Parathyroid adenoma (tissue), 2 donors: ENCODE measurements at regions not wholly inside any gene's neighbourhood (a gene's known extent, or its start where the extent isn't known, plus 50 kb on each side); places are given as distances from the start of the nearest gene placed in this dataset.

Source experiments
- H2AFZ ChIP-seq: fragments of 300-600 bp; sonication (generic); one replicate; pipeline ENCODE4 v1.7.0; 2017; ENCODE audit warnings: antibody characterized with exemption, mild to moderate bottlenecking
- H3K27ac ChIP-seq: fragments of 300-600 bp; sonication (generic); one replicate; pipeline ENCODE4 v1.7.0; 2017
- H3K27me3 ChIP-seq: fragments of 300-600 bp; sonication (generic); one replicate; pipeline ENCODE4 v1.7.0; 2017; ENCODE audit warnings: low read length; ENCODE audit not compliant: control insufficient read depth, insufficient read depth
- H3K36me3 ChIP-seq: fragments of 300-600 bp; sonication (generic); one replicate; pipeline ENCODE4 v1.7.0; 2017; ENCODE audit warnings: low read length; ENCODE audit not compliant: control insufficient read depth, insufficient read depth
- H3K4me1 ChIP-seq: fragments of 300-600 bp; sonication (generic); one replicate; pipeline ENCODE4 v1.7.0; 2017; ENCODE audit warnings: control low read depth
- H3K4me2 ChIP-seq: fragments of 300-600 bp; sonication (generic); one replicate; pipeline ENCODE4 v1.7.0; 2017; ENCODE audit warnings: low read length
- H3K4me3 ChIP-seq: fragments of 300-600 bp; sonication (generic); one replicate; pipeline ENCODE4 v1.7.0; 2017; ENCODE audit warnings: low read depth, low read length
- H3K79me2 ChIP-seq: fragments of 300-600 bp; sonication (generic); one replicate; pipeline ENCODE4 v1.7.0; 2017; ENCODE audit warnings: control low read depth
- H3K9ac ChIP-seq: fragments of 300-600 bp; sonication (generic); one replicate; pipeline ENCODE4 v1.7.0; 2017; ENCODE audit warnings: mild to moderate bottlenecking
- H3K9me3 ChIP-seq: fragments of 300-600 bp; sonication (generic); one replicate; pipeline ENCODE4 v1.7.0; 2017; ENCODE audit warnings: low read length; ENCODE audit not compliant: control insufficient read depth
- TF ChIP-seq, protein P1 (sequence below): fragments of 300-600 bp; sonication (generic); IDR thresholded peaks from one replicate; pipeline ENCODE4 v1.7.0; 2017; ENCODE audit warnings: antibody characterized with exemption, mild to moderate bottlenecking
- donor health status: primary hyperparathyroidism.

DNA sequence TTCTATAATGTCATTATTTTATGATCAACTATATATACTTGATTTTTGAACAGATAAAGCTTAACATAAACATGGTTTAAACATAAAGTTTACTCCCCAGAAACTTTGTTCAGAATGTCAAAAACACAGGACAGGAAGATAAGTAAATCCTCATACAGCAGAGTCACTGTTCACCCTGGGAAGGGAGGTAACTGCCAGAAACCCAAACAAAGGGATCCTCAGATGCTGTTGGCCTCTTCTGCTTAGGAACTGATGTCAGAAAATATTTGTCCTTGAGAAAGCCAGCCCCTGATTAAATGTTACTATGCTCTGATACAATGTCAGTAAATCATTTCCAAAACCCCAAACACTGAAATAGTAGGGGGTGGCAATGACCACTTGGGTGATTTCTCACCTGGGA lies 185.3 kb downstream of the TJP1 start:
- Histone ChIP-seq H3K4me1 (no peaks in the 10 kb centered on the region), H3K4me2 (no peak overlapping the region)
- TF ChIP-seq, protein P1, sequence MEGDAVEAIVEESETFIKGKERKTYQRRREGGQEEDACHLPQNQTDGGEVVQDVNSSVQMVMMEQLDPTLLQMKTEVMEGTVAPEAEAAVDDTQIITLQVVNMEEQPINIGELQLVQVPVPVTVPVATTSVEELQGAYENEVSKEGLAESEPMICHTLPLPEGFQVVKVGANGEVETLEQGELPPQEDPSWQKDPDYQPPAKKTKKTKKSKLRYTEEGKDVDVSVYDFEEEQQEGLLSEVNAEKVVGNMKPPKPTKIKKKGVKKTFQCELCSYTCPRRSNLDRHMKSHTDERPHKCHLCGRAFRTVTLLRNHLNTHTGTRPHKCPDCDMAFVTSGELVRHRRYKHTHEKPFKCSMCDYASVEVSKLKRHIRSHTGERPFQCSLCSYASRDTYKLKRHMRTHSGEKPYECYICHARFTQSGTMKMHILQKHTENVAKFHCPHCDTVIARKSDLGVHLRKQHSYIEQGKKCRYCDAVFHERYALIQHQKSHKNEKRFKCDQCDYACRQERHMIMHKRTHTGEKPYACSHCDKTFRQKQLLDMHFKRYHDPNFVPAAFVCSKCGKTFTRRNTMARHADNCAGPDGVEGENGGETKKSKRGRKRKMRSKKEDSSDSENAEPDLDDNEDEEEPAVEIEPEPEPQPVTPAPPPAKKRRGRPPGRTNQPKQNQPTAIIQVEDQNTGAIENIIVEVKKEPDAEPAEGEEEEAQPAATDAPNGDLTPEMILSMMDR = no peak

GRCh38 chr15:29636140-29636539 lies 186.1 kb downstream of the TJP1 start:
- Histone ChIP-seq H3K4me1 (no peaks in the 10 kb centered on the region), H3K79me2 (no peaks in the 10 kb centered on the region), H3K27ac (no peak overlapping the region), H3K9me3 (no peaks in the 10 kb centered on the region), H3K36me3 (no peaks in the 10 kb centered on the region), H2AFZ (no peak overlapping the region), H3K27me3 (no peaks in the 10 kb centered on the region), H3K9ac (no peak overlapping the region), H3K4me3 (no peak overlapping the region), H3K4me2 (no peak overlapping the region)
- TF ChIP-seq, protein P1 = no peak

More for the DNA sequence above, 185.3 kb downstream of the TJP1 start:
- Histone ChIP-seq H3K4me3 (no peak overlapping the region), H3K36me3 (no peaks in the 10 kb centered on the region), H3K79me2 (no peaks in the 10 kb centered on the region), H3K27ac (no peak overlapping the region), H3K27me3 (no peaks in the 10 kb centered on the region), H3K9ac (no peak overlapping the region), H2AFZ (no peak overlapping the region), H3K9me3 (no peaks in the 10 kb centered on the region)

DNA sequence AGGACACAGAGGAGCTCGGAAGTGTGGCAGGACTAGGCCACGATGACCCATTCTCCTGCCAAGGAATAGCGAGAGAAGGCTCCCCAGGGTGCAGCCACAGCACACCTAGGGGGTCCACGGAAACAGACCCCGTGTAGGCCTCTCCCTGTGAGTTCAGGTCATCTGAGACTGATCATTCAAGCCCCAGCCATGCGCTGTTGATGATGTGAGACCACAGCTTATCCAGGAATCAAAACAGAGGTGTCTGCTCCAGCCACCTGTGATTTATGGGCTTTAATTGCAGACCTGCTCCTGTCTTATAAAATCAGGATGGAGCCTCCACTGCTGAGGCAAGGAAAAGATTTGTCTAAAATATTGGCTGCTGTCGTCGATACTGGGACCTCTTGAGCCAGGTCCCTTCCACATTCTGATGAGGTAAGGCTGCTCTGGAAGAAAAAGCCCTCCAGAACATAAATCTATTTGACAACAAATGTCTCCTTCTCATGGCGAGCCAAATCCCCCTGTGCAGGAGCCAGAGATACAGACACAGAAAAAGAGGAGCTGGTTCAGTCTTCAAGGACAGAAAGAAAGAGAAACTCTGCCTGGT lies 186.7 kb downstream of the TJP1 start:
- Histone ChIP-seq H3K4me1 (no peaks in the 10 kb centered on the region), H3K27ac (no peak overlapping the region), H3K9me3 (no peaks in the 10 kb centered on the region), H3K36me3 (no peaks in the 10 kb centered on the region), H2AFZ (no peak overlapping the region), H3K27me3 (no peaks in the 10 kb centered on the region), H3K4me3 (no peak overlapping the region), H3K4me2 (no peak overlapping the region), H3K79me2 (no peaks in the 10 kb centered on the region), H3K9ac (no peak overlapping the region)
- TF ChIP-seq, protein P1 = no peak

DNA sequence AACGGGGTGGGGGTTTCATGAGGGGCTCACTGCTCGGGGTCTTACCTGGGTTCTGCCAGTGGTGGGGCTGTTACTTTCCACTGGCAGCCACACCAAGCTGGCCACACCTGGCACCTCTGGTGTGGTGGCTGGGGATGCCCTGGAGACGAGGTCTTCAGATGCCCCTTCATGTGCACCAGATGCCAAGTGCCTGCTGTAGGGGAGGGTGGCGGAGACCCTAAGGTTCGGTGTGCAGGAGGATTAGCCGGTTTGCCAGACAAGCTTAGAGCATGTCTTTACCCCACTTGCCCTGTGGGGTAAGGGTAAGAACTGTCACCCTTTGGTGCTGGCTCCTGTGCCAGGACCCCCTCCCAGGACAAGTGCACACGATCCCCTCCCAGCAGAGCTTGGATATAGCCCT lies 188.3 kb downstream of the TJP1 start:
- Histone ChIP-seq H3K79me2 (no peaks in the 10 kb centered on the region), H3K27me3 (no peaks in the 10 kb centered on the region), H3K9ac (no peak overlapping the region), H3K4me2 (no peak overlapping the region), H2AFZ (no peak overlapping the region), H3K9me3 (no peaks in the 10 kb centered on the region), H3K27ac (no peak overlapping the region), H3K4me1 (no peaks in the 10 kb centered on the region), H3K36me3 (no peaks in the 10 kb centered on the region), H3K4me3 (no peak overlapping the region)
- TF ChIP-seq, protein P1 = no peak

- no peaks in the 10 kb centered on the region for H3K27me3 ChIP-seq
Measured at GRCh38 chr15:29632671-29633406, 189.4 kb downstream of the TJP1 start.

More at GRCh38 chr15:29632671-29633406, 189.4 kb downstream of the TJP1 start:
- H2AFZ ChIP-seq = no peak overlapping the region
- no peak overlapping the region for H3K27ac ChIP-seq
- TF ChIP-seq, protein P1 = no peak
- H3K4me1 ChIP-seq = no peaks in the 10 kb centered on the region
- no peaks in the 10 kb centered on the region for H3K79me2 ChIP-seq
- no peaks in the 10 kb centered on the region for H3K36me3 ChIP-seq
- no peak overlapping the region for H3K4me3 ChIP-seq
- no peak overlapping the region for H3K4me2 ChIP-seq
- no peaks in the 10 kb centered on the region for H3K9me3 ChIP-seq
- H3K9ac ChIP-seq = no peak overlapping the region
